ENCODE measurements at regions not wholly inside any gene's neighbourhood (a gene's known extent, or its start where the extent isn't known, plus 50 kb on each side); places are given as distances from the start of the nearest gene placed in this dataset.

DNA sequence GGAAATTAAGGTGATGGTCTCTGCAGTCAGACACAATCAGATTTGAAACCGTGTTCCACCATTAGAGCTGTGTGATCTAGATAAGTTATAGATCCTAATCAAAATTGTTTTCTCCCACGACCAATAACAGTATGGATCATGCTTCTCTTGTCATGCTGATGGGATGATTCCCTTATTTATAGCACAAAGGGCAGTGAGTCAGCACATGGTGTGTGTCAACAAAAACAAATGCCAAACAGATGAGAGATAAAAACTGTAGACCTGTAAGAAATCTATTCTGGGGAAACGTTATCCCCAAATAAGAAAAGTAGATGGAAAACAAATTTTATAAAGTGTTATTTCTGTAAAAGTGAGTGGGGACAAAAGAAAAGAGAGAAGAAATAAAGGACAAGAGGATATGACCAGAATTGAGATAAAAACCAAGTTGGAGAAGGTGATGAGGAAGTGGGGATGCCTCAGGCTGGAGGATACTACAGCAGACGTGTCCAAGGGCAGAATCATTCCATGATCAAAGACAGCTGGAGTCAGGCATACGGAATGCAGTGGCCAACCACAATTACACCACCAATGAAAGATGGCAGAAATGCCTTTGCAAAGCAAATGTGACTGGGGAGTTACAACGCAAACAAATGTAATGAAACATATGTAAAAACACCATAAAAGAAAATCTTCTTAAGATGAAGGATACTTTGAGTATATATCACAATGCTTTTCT is 377.8 kb upstream of the PRKX start:
- TF ChIP-seq, protein P1, sequence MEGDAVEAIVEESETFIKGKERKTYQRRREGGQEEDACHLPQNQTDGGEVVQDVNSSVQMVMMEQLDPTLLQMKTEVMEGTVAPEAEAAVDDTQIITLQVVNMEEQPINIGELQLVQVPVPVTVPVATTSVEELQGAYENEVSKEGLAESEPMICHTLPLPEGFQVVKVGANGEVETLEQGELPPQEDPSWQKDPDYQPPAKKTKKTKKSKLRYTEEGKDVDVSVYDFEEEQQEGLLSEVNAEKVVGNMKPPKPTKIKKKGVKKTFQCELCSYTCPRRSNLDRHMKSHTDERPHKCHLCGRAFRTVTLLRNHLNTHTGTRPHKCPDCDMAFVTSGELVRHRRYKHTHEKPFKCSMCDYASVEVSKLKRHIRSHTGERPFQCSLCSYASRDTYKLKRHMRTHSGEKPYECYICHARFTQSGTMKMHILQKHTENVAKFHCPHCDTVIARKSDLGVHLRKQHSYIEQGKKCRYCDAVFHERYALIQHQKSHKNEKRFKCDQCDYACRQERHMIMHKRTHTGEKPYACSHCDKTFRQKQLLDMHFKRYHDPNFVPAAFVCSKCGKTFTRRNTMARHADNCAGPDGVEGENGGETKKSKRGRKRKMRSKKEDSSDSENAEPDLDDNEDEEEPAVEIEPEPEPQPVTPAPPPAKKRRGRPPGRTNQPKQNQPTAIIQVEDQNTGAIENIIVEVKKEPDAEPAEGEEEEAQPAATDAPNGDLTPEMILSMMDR (IDR thresholded peaks at IDR 0.05; ENCODE audit: low read depth, low read length) = no peak

DNA sequence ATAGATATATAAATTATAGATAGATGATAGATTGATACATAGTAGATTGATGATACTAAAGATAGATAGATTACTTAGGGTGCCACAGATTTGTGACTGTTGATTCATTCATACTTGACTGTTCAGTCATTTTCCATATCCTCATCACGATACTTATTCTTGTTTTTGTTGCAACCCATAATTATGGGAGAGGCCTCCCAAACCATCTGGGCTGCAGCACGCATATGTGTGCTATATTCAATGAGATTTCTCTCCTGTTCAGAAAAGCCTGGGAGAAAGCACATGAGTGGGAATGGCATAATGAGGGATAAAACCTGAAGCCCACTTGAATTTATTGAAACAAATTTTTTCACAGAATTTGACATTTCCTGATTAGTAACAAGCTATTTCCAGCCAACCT is 346.4 kb upstream of the PRKX start:
- TF ChIP-seq, protein P1 (IDR thresholded peaks at IDR 0.05; ENCODE audit: low read depth, low read length) = no peak
- DNase-seq (ENCODE audit: extremely low read depth, low read depth) = no peak

More for the DNA sequence above, 377.8 kb upstream of the PRKX start:
- DNase-seq (ENCODE audit: extremely low read depth, low read depth) = no peak

DNA sequence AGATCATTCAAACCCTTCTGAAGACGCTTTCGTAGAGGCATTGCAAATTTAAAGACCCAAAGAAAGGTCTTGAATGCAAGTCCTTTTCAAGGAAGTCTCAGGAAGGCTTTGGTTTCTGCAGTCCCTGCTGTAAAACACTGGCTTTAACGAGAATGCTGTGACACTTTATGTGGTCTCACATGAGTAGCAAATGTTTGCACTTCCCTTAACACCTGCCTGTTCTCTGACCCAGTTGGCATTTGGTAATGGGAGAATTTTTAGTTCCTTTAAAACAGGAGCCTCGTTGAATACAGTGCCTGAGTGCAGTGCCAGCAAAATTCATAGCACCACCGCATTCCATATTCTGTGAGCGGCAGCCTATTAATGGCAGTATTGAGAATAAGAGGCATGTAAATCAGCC is 330.5 kb upstream of the PRKX start:
- TF ChIP-seq, protein P1 (IDR thresholded peaks at IDR 0.05; ENCODE audit: low read depth, low read length) = no peak
- DNase-seq (ENCODE audit: extremely low read depth, low read depth) = no peak

DNA sequence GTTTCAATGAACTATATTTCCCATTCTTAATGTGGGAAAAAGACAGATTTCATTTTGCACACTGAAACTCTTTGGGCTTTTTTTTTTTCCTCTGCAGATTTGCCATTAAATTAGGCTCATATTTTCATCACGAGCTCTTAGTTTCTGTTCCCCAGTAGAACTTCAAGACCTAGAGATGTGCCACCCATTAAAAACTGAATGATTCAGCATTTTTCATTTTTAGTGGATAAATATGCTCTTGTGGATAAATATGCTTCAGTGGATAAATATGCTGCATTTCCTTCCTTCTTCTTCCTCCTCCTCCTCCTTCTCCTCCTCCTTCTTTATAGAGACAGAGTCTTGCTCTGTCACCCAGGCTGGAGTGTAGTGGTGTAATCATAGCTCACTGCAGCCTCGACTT is 322.4 kb upstream of the PRKX start:
- DNase-seq (ENCODE audit: extremely low read depth, low read depth) = no peak
- TF ChIP-seq, protein P1 (IDR thresholded peaks at IDR 0.05; ENCODE audit: low read depth, low read length) = no peak

DNA sequence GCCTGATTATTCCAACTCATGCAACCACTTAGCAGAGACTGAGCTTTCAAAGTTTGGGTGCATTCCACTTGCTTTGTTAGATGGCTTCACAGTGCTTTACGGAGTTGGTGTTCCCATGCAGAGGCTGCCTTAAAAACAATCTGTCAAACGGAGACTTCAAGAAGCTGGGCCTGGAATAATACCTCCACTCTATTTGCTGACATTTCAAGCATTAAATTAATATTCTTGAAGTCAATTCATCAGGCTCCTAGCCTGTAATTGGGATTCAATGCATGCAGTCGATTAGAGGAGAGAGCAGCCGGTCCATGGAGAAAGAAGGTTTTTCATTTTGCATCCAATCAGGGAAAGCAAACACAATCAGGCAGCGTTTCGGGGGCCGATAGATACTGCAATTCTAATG is 314.7 kb upstream of the PRKX start:
- TF ChIP-seq, protein P1 (IDR thresholded peaks at IDR 0.05; ENCODE audit: low read depth, low read length) = no peak
- no peak for DNase-seq (ENCODE audit: extremely low read depth, low read depth)

DNA sequence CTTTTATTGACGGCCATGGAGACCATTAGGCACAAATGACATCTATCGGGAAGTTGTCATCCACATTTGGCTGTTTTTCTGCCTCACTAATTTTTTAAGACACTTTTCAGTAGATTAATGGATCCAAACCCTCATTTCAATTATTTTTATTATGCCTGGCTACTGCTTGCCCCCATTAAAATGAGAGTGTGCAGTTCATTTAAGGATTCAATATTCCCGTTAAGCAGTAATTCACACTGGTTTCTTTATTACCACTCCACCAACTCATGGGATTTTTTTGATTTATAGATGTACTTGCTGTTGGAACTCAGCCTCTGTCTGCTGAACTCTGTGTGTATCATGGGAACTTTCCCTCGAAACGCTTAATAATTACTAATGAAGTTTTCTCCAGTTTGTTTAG is 291.8 kb upstream of the PRKX start:
- no peak for DNase-seq (ENCODE audit: extremely low read depth, low read depth)
- TF ChIP-seq, protein P1 (IDR thresholded peaks at IDR 0.05; ENCODE audit: low read depth, low read length) = no peak

DNA sequence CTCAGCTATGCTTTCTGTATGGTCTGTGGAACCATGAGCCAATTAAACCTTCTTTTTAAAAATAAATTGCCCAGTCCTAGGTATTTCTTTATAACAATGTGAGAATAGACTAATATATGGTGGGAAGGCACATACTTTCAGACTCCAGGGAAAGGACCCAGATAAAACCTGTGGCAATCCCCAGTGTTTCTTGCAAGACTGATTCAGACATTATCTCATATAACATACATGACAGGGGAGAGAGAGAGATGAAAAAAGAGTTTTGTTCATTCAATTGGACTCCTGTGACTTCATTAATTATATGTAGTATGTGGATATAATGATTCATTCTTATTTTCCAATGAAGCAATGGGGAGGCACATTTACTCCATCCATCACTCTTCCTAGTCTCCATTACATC is 291.4 kb upstream of the PRKX start:
- no peak for DNase-seq (ENCODE audit: extremely low read depth, low read depth)
- TF ChIP-seq, protein P1 (IDR thresholded peaks at IDR 0.05; ENCODE audit: low read depth, low read length) = no peak

Data from AG09319 (cell line).